ENCODE measurements at regions not wholly inside any gene's neighbourhood (a gene's known extent, or its start where the extent isn't known, plus 50 kb on each side); places are given as distances from the start of the nearest gene placed in this dataset.
A peak's percentile ranks its signal among the peaks of the same experiment; 100 is the strongest.
"Not testable (repeated sequence)": the region's sequence is repeated elsewhere in the genome, so short reads cannot be mapped to it uniquely, and the experiment has no call there.

DNA sequence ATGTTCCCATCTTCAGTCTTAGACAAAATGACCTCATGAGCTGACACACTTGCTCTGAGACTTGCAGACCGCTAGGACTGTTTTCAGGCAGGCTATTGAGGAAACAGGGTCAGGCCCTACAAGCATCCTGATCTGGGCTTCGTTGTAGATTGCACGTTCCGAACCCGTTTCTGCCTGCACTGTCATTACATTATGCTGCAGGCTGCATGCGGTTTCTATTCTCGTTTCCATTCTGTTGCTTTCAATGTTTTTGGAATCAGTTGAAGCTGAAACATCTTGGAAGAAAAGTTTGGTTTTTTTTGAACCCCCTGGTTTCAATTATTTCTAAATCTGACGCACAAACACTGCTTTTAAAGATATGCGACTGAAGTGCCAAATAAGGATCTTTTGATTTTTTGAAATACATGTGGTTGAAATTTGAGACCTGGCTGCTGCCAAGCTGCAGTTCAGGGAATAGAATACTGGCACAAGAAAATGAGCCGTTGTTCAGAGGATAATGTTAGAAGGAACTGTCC lies 716.1 kb upstream of the INTU start:
- H3K27me3 ChIP-seq (ENCODE audit: control insufficient read depth in 4 of 4, insufficient read depth in 4 of 4, low read length in 3 of 4) = no peaks in the 10 kb centered on the region
- 71% methylated on average over 10 of the region's 10 CpGs for WGBS
- DNase-seq (ENCODE audit: low spot score) = no peak
- no peak overlapping the region for H3K9ac ChIP-seq (ENCODE audit: low read depth in 1 of 2, low read length in 2 of 2)
- H3K36me3 ChIP-seq (ENCODE audit: control insufficient read depth in 4 of 4, insufficient read depth in 3 of 4, low read depth in 1 of 4, low read length in 3 of 4) = no peaks in the 10 kb centered on the region
- H3K9me3 ChIP-seq (ENCODE audit: control insufficient read depth in 4 of 4, low read length in 3 of 4) = peaks cover 0 to 3% (median 0%) of the 10 kb centered on the region in 4 donors
- H3K4me3 ChIP-seq (ENCODE audit: low read depth in 1 of 3, low read length in 3 of 3) = no peak overlapping the region
- no peaks in the 10 kb centered on the region for H3K4me1 ChIP-seq (ENCODE audit: control insufficient read depth in 4 of 4, insufficient read depth in 4 of 4, low read length in 3 of 4)
- TF ChIP-seq EGR1 (IDR thresholded peaks at IDR 0.05; ENCODE audit: low read depth in 2 of 2) (no peak), SP1 (IDR thresholded peaks at IDR 0.05) (no peak), HNF4G (IDR thresholded peaks at IDR 0.05) (no peak), REST (IDR thresholded peaks at IDR 0.05) (no peak), TAF1 (conservative IDR thresholded peaks at IDR 0.05) (no peak), RAD21 (IDR thresholded peaks at IDR 0.05) (peak in 1 of 2 donors; percentile 19), NR2F2 (IDR thresholded peaks at IDR 0.05) (peak; percentile 55), GABPA (IDR thresholded peaks at IDR 0.05 in 1 of 2, conservative IDR thresholded peaks at IDR 0.05 in 1 of 2) (no peak), ZBTB33 (IDR thresholded peaks at IDR 0.05) (no peak), YY1 (IDR thresholded peaks at IDR 0.05) (no peak), FOXA2 (IDR thresholded peaks at IDR 0.05) (no peak), FOXA1 (IDR thresholded peaks at IDR 0.05) (no peak), JUND (IDR thresholded peaks at IDR 0.05) (no peak), HNF4A (conservative IDR thresholded peaks at IDR 0.05) (no peak), RXRA (IDR thresholded peaks at IDR 0.05) (peak in 1 of 2 donors; percentile 12)
- TF ChIP-seq, protein P1, sequence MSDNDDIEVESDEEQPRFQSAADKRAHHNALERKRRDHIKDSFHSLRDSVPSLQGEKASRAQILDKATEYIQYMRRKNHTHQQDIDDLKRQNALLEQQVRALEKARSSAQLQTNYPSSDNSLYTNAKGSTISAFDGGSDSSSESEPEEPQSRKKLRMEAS (IDR thresholded peaks at IDR 0.05) = no peak
- TF ChIP-seq, protein P2, sequence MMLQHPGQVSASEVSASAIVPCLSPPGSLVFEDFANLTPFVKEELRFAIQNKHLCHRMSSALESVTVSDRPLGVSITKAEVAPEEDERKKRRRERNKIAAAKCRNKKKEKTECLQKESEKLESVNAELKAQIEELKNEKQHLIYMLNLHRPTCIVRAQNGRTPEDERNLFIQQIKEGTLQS (IDR thresholded peaks at IDR 0.05) = no peak
- TF ChIP-seq, protein P3, sequence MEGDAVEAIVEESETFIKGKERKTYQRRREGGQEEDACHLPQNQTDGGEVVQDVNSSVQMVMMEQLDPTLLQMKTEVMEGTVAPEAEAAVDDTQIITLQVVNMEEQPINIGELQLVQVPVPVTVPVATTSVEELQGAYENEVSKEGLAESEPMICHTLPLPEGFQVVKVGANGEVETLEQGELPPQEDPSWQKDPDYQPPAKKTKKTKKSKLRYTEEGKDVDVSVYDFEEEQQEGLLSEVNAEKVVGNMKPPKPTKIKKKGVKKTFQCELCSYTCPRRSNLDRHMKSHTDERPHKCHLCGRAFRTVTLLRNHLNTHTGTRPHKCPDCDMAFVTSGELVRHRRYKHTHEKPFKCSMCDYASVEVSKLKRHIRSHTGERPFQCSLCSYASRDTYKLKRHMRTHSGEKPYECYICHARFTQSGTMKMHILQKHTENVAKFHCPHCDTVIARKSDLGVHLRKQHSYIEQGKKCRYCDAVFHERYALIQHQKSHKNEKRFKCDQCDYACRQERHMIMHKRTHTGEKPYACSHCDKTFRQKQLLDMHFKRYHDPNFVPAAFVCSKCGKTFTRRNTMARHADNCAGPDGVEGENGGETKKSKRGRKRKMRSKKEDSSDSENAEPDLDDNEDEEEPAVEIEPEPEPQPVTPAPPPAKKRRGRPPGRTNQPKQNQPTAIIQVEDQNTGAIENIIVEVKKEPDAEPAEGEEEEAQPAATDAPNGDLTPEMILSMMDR (IDR thresholded peaks at IDR 0.05; ENCODE audit: low read depth, low read length, missing input control) = no peak
- no peak overlapping the region for H3K27ac ChIP-seq (ENCODE audit: low read depth in 1 of 2, low read length in 2 of 2)

- WGBS = 82% methylated on average over 3 of the region's 3 CpGs
- not testable (repeated sequence) for H3K27ac ChIP-seq (ENCODE audit: low read depth in 1 of 2, low read length in 2 of 2); DNase-seq (ENCODE audit: low spot score); H3K4me3 ChIP-seq (ENCODE audit: low read depth in 1 of 3, low read length in 3 of 3); H3K27me3 ChIP-seq (ENCODE audit: control insufficient read depth in 4 of 4, insufficient read depth in 4 of 4, low read length in 3 of 4); H3K36me3 ChIP-seq (ENCODE audit: control insufficient read depth in 4 of 4, insufficient read depth in 3 of 4, low read depth in 1 of 4, low read length in 3 of 4); H3K4me1 ChIP-seq (ENCODE audit: control insufficient read depth in 4 of 4, insufficient read depth in 4 of 4, low read length in 3 of 4); H3K9me3 ChIP-seq (ENCODE audit: control insufficient read depth in 4 of 4, low read length in 3 of 4); H3K9ac ChIP-seq (ENCODE audit: low read depth in 1 of 2, low read length in 2 of 2)
Measured at GRCh38 chr4:126922328-126922938, 710.3 kb upstream of the INTU start.
